ENCODE measurements at regions not wholly inside any gene's neighbourhood (a gene's known extent, or its start where the extent isn't known, plus 50 kb on each side); places are given as distances from the start of the nearest gene placed in this dataset.

DNA sequence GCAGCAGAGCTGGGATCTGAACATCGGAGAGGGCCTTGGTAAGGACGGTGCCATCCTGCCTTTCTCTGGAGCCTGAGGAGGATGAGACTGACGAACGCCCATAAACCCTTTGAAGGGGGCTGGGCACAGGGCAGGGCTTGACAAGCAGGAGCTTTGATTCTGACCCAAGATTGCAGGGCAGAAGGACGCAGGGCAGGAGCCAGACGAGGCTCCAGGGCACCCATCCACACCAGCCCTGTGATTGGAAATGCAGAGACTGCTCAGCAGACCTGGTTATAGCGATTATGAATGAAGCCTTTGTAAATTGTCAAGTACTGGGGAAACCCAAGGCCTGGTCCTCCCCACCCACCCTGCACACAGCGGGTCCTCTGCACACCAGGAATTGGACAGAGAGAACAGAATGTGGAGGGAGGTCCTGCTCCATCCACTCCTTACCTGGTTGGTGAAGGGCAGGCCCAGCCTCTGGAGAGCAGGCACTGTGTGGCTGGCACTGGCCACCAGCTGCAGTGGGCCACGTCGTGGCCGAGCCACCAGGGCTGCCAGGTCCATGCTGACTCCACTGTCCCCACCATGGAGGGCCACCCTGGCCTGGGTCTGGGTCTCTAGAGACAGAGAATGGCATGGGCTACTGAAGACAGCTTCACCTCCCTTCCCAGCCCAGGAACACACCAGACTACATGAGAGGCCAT lies 68.8 kb downstream of the RMI2 start:
- no peaks in the 10 kb centered on the region for H3K27me3 ChIP-seq
- H3K4me3 ChIP-seq, result no peak overlapping the region
- DNase-seq (no peak), ATAC-seq (no peak)
- intact Hi-C loops (cut with DNase I), result loop anchor here in 3 of 10 donors (5.0 to 10.0 kb wide), 4 partner anchors 91 to 398 kb away; a partner anchor contains a TSS
- 91 to 92% methylated on average over 11 of the region's 11 CpGs for WGBS, 2 donors
- H3K4me1 ChIP-seq, result no peaks in the 10 kb centered on the region
- no peaks in the 10 kb centered on the region for H3K36me3 ChIP-seq
- peaks cover 0 to 6% (median 0%) of the 10 kb centered on the region in 11 donors for H3K9me3 ChIP-seq
- TF ChIP-seq, protein P1, sequence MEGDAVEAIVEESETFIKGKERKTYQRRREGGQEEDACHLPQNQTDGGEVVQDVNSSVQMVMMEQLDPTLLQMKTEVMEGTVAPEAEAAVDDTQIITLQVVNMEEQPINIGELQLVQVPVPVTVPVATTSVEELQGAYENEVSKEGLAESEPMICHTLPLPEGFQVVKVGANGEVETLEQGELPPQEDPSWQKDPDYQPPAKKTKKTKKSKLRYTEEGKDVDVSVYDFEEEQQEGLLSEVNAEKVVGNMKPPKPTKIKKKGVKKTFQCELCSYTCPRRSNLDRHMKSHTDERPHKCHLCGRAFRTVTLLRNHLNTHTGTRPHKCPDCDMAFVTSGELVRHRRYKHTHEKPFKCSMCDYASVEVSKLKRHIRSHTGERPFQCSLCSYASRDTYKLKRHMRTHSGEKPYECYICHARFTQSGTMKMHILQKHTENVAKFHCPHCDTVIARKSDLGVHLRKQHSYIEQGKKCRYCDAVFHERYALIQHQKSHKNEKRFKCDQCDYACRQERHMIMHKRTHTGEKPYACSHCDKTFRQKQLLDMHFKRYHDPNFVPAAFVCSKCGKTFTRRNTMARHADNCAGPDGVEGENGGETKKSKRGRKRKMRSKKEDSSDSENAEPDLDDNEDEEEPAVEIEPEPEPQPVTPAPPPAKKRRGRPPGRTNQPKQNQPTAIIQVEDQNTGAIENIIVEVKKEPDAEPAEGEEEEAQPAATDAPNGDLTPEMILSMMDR (IDR thresholded peaks at IDR 0.05), result no peak
- H3K27ac ChIP-seq, result no peak overlapping the region

DNA sequence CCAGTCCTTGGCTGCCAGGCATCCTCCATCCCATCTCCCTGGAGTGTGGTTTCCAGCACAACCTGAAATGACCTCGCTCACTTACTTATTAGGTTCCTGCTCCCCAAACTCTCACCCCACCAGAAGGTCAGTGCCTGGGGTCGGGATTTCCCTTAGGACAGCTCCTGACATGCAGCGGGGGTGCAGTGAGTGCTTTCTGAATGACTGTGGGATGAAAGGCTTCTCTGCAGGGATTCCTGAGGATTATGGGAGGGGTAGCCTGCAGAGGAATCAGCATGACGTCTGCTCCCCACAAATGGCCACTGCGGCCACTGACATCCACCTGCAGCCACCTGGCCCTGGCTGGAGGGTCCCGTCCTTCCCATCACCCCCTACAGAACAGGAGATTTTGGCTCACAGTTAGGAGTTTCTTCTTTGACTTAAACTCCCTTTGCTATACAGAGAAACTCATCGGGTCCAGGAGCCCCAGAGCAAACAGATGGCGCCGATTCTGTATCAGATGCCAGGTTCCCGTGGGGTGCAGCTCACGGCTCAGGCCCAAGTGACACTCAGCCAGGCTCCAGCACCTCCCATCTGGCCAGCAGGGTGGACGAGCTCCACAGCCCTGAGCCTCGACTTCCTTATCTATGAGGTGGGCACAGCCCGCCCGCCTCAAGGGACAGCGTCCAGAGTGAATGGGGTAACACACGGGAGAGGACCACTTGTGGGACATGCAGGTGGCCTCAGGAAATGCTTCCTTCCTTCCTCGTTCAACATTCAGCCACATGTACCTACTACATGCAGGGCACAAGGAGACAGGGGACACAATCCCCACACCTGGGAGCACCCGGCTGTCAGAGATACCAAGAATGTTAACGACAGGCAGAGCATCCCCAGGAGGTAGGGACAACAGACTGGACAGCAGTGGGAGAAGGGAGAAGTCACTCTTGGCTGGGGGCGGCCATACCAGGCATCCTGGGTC lies 69.8 kb downstream of the RMI2 start:
- no peaks in the 10 kb centered on the region for H3K4me1 ChIP-seq
- DNase-seq, result no peak

DNA sequence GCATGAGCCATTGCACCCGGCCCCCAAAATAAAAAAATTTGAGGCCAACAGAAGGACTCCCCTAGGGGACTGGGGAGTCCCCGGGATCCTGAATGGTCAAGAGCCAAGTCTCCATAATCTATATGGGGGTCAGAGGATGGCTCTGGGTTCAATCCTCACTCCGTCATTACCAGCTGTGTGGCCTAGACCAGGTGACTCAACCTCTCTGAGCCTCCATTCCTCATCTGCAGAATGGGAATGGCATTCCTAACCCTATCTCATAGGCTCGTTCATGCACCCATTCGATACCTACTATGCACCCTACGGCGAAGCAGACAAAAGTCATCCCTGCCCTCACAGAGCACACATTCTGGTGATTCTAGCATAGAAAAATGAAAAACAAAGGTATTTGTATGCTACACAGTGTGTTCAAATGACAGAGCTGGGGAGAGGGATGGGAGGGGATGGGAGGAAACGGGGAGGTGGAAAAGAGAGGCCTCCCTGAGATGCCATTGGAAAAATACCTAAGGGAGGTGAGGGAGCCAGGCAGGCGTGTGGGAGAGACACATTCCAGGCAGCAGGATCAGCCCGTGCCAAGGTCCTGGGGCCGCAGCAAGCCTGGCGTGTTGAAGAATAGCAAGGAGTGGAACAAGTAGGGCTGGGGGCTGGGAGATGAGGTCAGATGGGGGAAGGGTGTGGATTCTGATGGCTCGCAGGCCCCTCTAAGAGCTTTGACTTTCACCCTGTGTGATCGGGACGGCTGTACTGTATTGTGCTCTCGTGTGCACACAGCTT lies 71.2 kb downstream of the RMI2 start:
- ATAC-seq, result no peak
- Histone ChIP-seq H3K36me3 (no peaks in the 10 kb centered on the region), H3K4me3 (no peak overlapping the region), H3K4me1 (no peaks in the 10 kb centered on the region), H3K27ac (no peak overlapping the region), H3K9me3 (peaks cover 0 to 6% (median 0%) of the 10 kb centered on the region in 11 donors), H3K27me3 (no peaks in the 10 kb centered on the region)
- intact Hi-C loops (cut with DNase I), result loop anchor here in 2 of 10 donors (10.0 kb wide), 2 partner anchors 88 to 108 kb away; a partner anchor contains a TSS
- TF ChIP-seq, protein P1 (IDR thresholded peaks at IDR 0.05), result no peak
- WGBS, 2 donors, result 80 to 84% methylated on average over 16 of the region's 16 CpGs
- no peak for DNase-seq

More for the DNA sequence above, 69.8 kb downstream of the RMI2 start:
- Histone ChIP-seq H3K27ac (no peak overlapping the region), H3K4me3 (no peak overlapping the region), H3K27me3 (no peaks in the 10 kb centered on the region), H3K9me3 (peaks cover 0 to 6% (median 0%) of the 10 kb centered on the region in 11 donors), H3K36me3 (no peaks in the 10 kb centered on the region)
- 65 to 70% methylated on average over 21 of the region's 21 CpGs for WGBS, 2 donors
- ATAC-seq, result no peak
- intact Hi-C loops (cut with DNase I), result loop anchor here in 3 of 10 donors (5.0 to 10.0 kb wide), 4 partner anchors 90 to 397 kb away; a partner anchor contains a TSS
- TF ChIP-seq, protein P1 (IDR thresholded peaks at IDR 0.05), result no peak
